ENCODE measurements at regions not wholly inside any gene's neighbourhood (a gene's known extent, or its start where the extent isn't known, plus 50 kb on each side); places are given as distances from the start of the nearest gene placed in this dataset.

DNA sequence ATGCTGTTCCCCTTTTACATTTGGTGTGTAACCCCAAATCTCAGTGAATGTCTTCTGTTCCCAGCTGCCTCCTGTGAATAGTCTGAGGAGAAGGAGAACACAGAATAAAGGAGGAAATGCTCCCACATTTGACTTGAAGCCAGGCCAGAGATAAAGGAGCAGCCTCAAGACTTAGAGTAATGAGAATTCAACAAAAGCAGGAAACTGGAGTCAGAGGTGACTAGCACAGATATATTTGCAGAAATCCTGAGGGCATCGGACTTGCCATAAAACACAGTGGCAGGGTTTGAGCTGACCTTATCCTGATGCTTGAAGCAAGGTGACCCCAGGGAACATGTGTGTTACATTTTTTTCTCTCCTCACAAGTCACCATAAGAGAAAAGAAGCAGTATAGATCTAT is 291.4 kb upstream of the RND3 start:
- H3K4me3 Mint-ChIP-seq: no peak overlapping the region
- POLR2A ChIA-PET: no interaction called here

DNA sequence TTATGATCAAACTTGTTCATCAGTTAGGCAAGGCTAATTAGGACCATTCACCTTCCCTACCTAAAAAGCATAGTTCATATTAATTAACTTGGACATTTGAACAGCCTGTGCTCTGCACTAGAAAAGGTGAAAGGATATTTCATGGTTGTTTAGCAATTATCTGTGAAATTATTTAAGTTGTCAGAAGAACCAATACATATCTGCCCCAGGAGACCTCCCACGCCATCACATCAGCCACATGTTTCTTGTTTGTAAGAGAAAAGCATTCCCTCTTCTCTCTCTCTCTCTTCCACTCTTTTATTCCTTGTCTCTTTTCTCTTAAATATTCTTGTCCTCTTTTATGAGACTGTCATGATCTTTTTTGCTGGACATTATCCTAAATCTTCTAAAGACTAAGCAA is 282.0 kb upstream of the RND3 start:
- TF ChIP-seq CTCF (IDR thresholded peaks at IDR 0.05): no peak
- ATAC-seq: no peak
- POLR2A ChIA-PET: no interaction called here
- intact Hi-C loops (cut with micrococcal nuclease): no loop called here
- no peaks in the 10 kb centered on the region for H3K4me1 Mint-ChIP-seq (ENCODE audit: low read depth)
- no peaks in the 10 kb centered on the region for H3K27me3 Mint-ChIP-seq
- CTCF ChIA-PET: no interaction called here
- DNase-seq: no peak
- H3K27ac Mint-ChIP-seq: no peak overlapping the region
- no peak overlapping the region for H3K4me3 Mint-ChIP-seq
- no peaks in the 10 kb centered on the region for H3K36me3 Mint-ChIP-seq (ENCODE audit: low read depth)
- no peaks in the 10 kb centered on the region for H3K9me3 Mint-ChIP-seq

More for the DNA sequence above, 291.4 kb upstream of the RND3 start:
- peaks cover 2% of the 10 kb centered on the region for H3K9me3 Mint-ChIP-seq
- CTCF ChIA-PET: no interaction called here
- no peak for TF ChIP-seq CTCF (IDR thresholded peaks at IDR 0.05)
- DNase-seq (no peak), ATAC-seq (no peak)
- H3K36me3 Mint-ChIP-seq (ENCODE audit: low read depth): no peaks in the 10 kb centered on the region
- no peaks in the 10 kb centered on the region for H3K27me3 Mint-ChIP-seq
- intact Hi-C loops (cut with micrococcal nuclease): no loop called here
- no peak overlapping the region for H3K27ac Mint-ChIP-seq
- no peaks in the 10 kb centered on the region for H3K4me1 Mint-ChIP-seq (ENCODE audit: low read depth)

DNA sequence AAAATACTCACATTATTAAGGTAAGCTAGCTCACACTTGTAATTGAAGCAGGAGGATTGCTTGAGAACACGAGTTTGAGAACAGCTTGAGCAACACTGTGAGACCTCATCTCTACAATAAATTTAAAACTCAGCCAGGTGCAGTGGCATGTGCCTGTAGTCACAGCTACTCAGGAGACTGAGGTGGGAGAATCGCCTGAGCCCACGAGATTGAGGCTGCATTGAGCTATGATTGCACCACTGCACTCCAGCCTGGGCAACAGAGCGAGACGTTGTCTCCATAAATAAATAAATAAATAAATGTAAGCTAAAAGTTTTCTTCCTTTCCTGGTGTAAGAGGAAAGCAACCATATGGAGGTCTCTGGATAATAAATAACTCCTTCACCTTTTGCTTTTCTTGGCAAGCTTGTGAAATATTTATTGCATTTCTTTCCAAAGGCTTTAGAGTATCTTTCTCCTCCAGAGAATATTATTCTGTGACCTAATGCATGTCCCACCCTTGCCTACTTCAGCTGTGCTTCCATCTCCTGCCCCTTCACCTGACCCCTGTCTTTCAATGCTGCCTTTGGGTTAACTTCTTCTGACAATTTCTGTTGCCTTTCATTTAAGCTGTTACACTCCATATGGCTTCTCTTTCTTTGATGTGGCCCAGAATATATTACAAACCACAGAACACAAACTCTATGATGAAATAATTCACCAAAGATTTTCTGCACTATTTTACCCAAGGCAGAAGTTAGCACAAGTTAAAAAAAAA is 280.7 kb upstream of the RND3 start:
- Mint-ChIP-seq H3K36me3 (ENCODE audit: low read depth) (no peaks in the 10 kb centered on the region), H3K27me3 (no peaks in the 10 kb centered on the region), H3K4me1 (ENCODE audit: low read depth) (no peaks in the 10 kb centered on the region), H3K27ac (no peak overlapping the region), H3K4me3 (no peak overlapping the region), H3K9me3 (no peaks in the 10 kb centered on the region)
- ChIA-PET CTCF (no interaction called here), POLR2A (interaction anchor here (0.7 kb wide), 1 partner anchor 26 kb away, joined by 3 read pairs; no protein-coding TSS in a partner anchor)
- no peak for ATAC-seq
- intact Hi-C loops (cut with micrococcal nuclease): no loop called here
- no peak for DNase-seq
- TF ChIP-seq CTCF (IDR thresholded peaks at IDR 0.05): no peak

DNA sequence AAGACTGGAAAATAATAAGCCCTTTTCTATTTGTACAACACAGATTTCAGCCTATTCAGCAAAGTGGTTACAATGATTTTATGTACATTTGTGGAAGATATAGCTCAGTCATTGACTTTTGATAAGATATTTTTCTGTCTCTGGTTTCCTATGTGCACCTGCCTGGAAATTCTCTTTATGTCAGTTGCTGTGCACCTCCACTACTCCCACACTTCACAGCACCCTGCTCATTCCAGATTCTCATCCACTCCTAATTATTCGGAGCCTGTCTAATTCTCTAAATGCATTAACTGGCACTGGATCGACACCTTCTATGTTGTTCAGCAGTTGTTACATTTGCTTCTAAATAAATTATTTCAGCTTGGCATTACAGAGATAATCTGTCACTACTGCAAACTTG is 275.1 kb upstream of the RND3 start:
- ChIA-PET POLR2A (no interaction called here), CTCF (no interaction called here)
- H3K36me3 Mint-ChIP-seq (ENCODE audit: low read depth): no peaks in the 10 kb centered on the region
- H3K9me3 Mint-ChIP-seq: no peaks in the 10 kb centered on the region
- H3K27ac Mint-ChIP-seq: no peak overlapping the region
- intact Hi-C loops (cut with micrococcal nuclease): no loop called here
- TF ChIP-seq CTCF (IDR thresholded peaks at IDR 0.05): no peak
- DNase-seq (no peak), ATAC-seq (no peak)
- no peak overlapping the region for H3K4me3 Mint-ChIP-seq
- no peaks in the 10 kb centered on the region for H3K27me3 Mint-ChIP-seq
- no peaks in the 10 kb centered on the region for H3K4me1 Mint-ChIP-seq (ENCODE audit: low read depth)

- Mint-ChIP-seq H3K27ac (no peak overlapping the region), H3K36me3 (ENCODE audit: low read depth) (no peaks in the 10 kb centered on the region), H3K4me3 (no peak overlapping the region), H3K4me1 (ENCODE audit: low read depth) (no peaks in the 10 kb centered on the region), H3K9me3 (no peaks in the 10 kb centered on the region), H3K27me3 (no peaks in the 10 kb centered on the region)
- intact Hi-C loops (cut with micrococcal nuclease): no loop called here
- TF ChIP-seq CTCF (IDR thresholded peaks at IDR 0.05): no peak
- POLR2A ChIA-PET: no interaction called here
- ATAC-seq: no peak
- no peak for DNase-seq
- CTCF ChIA-PET: no interaction called here
Measured at GRCh38 chr2:150759531-150759930, 272.1 kb upstream of the RND3 start.
